ENCODE measurements at regions not wholly inside any gene's neighbourhood (a gene's known extent, or its start where the extent isn't known, plus 50 kb on each side); places are given as distances from the start of the nearest gene placed in this dataset.
A peak's percentile ranks its signal among the peaks of the same experiment; 100 is the strongest.
"Not testable (repeated sequence)": the region's sequence is repeated elsewhere in the genome, so short reads cannot be mapped to it uniquely, and the experiment has no call there.

GRCh38 chr5:67805666-67806348, 409.7 kb upstream of the PIK3R1 start:
- peak; percentile 33 for DNase-seq

- no peak for DNase-seq
Measured at GRCh38 chr5:67802766-67803165, 412.8 kb upstream of the PIK3R1 start.

GRCh38 chr5:67799732-67800234, 415.8 kb upstream of the PIK3R1 start:
- no peak for DNase-seq

- not testable (repeated sequence) for DNase-seq
Measured at GRCh38 chr5:67798470-67798869, 417.1 kb upstream of the PIK3R1 start.

- DNase-seq = no peak
Measured at GRCh38 chr5:67795781-67796477, 419.6 kb upstream of the PIK3R1 start.

GRCh38 chr5:67793966-67794365, 421.6 kb upstream of the PIK3R1 start:
- no peak for DNase-seq

GRCh38 chr5:67793418-67793817, 422.1 kb upstream of the PIK3R1 start:
- DNase-seq = no peak

- DNase-seq = no peak
Measured at GRCh38 chr5:67792891-67793290, 422.7 kb upstream of the PIK3R1 start.

GRCh38 chr5:67790390-67790789, 425.2 kb upstream of the PIK3R1 start:
- no peak for DNase-seq

GRCh38 chr5:67779893-67780623, 435.5 kb upstream of the PIK3R1 start:
- not testable (repeated sequence) for DNase-seq

- DNase-seq = peak; percentile 23
Measured at GRCh38 chr5:67774786-67775185, 440.8 kb upstream of the PIK3R1 start.

GRCh38 chr5:67774267-67774552, 441.3 kb upstream of the PIK3R1 start:
- no peak for DNase-seq

- DNase-seq = peak; percentile 84
Measured at GRCh38 chr5:67773411-67774266, 441.9 kb upstream of the PIK3R1 start.

- no peak for DNase-seq
Measured at GRCh38 chr5:67771791-67772190, 443.8 kb upstream of the PIK3R1 start.

- DNase-seq = no peak
Measured at GRCh38 chr5:67771221-67771620, 444.3 kb upstream of the PIK3R1 start.

- no peak for DNase-seq
Measured at GRCh38 chr5:67770431-67771025, 445.0 kb upstream of the PIK3R1 start.

- peak; percentile 4 for DNase-seq
Measured at GRCh38 chr5:67765697-67766096, 449.9 kb upstream of the PIK3R1 start.

- not testable (repeated sequence) for DNase-seq
Measured at GRCh38 chr5:67757771-67758170, 457.8 kb upstream of the PIK3R1 start.

GRCh38 chr5:67752357-67752708, 463.2 kb upstream of the PIK3R1 start:
- no peak for DNase-seq

GRCh38 chr5:67748165-67748690, 467.3 kb upstream of the PIK3R1 start:
- no peak for DNase-seq

- DNase-seq = no peak
Measured at GRCh38 chr5:67747096-67747495, 468.5 kb upstream of the PIK3R1 start.

GRCh38 chr5:67746608-67747007, 468.9 kb upstream of the PIK3R1 start:
- DNase-seq = not testable (repeated sequence)
